K562 (cell line): ENCODE measurements at regions not wholly inside any gene's neighbourhood (a gene's known extent, or its start where the extent isn't known, plus 50 kb on each side); places are given as distances from the start of the nearest gene placed in this dataset.

ENCODE experiments used
- CXXC5 ChIP-seq: fragments of 250-450 bp; sonication (Bioruptor Pico); IDR thresholded peaks from 2 replicates; pipeline ENCODE4 v1.8.0; 2022; ENCODE audit warnings: inconsistent platforms, mild to moderate bottlenecking, moderate library complexity
- IRF1 ChIP-seq: sonication (generic); formaldehyde crosslinking; IDR thresholded peaks from 2 replicates; pipeline ENCODE4 v1.8.0; 2022; ENCODE audit warnings: missing genetic modification reagents, mild to moderate bottlenecking, borderline replicate concordance
- KDM5B ChIP-seq: fragments of 200-600 bp; sonication (generic); IDR thresholded peaks from 2 replicates; pipeline ENCODE4 v1.6.1; 2012; ENCODE audit warnings: low read depth, mild to moderate bottlenecking, moderate library complexity, low read length, control low read depth, inconsistent platforms; ENCODE audit not compliant: insufficient replicate concordance
- KLF6 ChIP-seq: fragments of 250-450 bp; sonication (Bioruptor Pico); IDR thresholded peaks from 2 replicates; pipeline ENCODE4 v1.4.0; 2020; ENCODE audit warnings: mild to moderate bottlenecking, moderate library complexity, borderline replicate concordance
- MAZ ChIP-seq, 2 experiments: fragments of 450-650 bp in 1 of 2; sonication (generic) in 1 of 2; formaldehyde crosslinking; IDR thresholded peaks in 1 of 2; conservative IDR thresholded peaks in 1 of 2; 2 replicates each; pipeline versions ENCODE4 v1.4.0 to v1.5.0; 2020; ENCODE audit warnings: mild to moderate bottlenecking in 1 of 2, missing genetic modification reagents in 1 of 2
- RB1 ChIP-seq: fragments of 450-650 bp; IDR thresholded peaks from 2 replicates; pipeline ENCODE4 v1.6.1; 2017; ENCODE audit warnings: low read depth, mild to moderate bottlenecking
- SAP30 ChIP-seq: fragments of 200-600 bp; sonication (generic); IDR thresholded peaks from 2 replicates; pipeline ENCODE4 v1.6.1; 2012; ENCODE audit warnings: borderline replicate concordance, low read depth, mild to moderate bottlenecking, moderate library complexity, low read length, control low read depth, inconsistent platforms; ENCODE audit not compliant: insufficient read depth, poor library complexity, severe bottlenecking
- TFAP4 ChIP-seq: sonication (generic); formaldehyde crosslinking; IDR thresholded peaks from 2 replicates; pipeline ENCODE4 v1.8.0; 2022; ENCODE audit warnings: missing genetic modification reagents, mild to moderate bottlenecking, moderate library complexity, borderline replicate concordance
- ZBTB40 ChIP-seq, 2 experiments: fragments of 450-650 bp in 1 of 2; sonication (generic) in 1 of 2; formaldehyde crosslinking in 1 of 2; IDR thresholded peaks; 2 replicates each; pipeline versions ENCODE4 v1.7.1 to v1.9.0; 2016 to 2022; ENCODE audit warnings: inconsistent platforms in 1 of 2, mild to moderate bottlenecking in 1 of 2, missing genetic modification reagents in 1 of 2
- ZFX ChIP-seq: sonication (generic); formaldehyde crosslinking; IDR thresholded peaks from 2 replicates; pipeline ENCODE4 v1.8.0; 2022; ENCODE audit warnings: mild to moderate bottlenecking, missing genetic modification reagents, moderate library complexity
- ZNF282 ChIP-seq: sonication (generic); formaldehyde crosslinking; IDR thresholded peaks from 2 replicates; pipeline ENCODE4 v1.8.1; 2023; ENCODE audit warnings: missing genetic modification reagents

GRCh38 chr15:34514251-34514670 lies 69.2 kb downstream of the GOLGA8B start (continued):
- TF ChIP-seq ZBTB40 (IDR thresholded peaks at IDR 0.05) (0 out of 2 replicates have a peak, but pooled peaks have one; percentile 24), ZBTB40 (CRISPR knock-in tag; IDR thresholded peaks at IDR 0.05) (no peak), KDM5B (peak; percentile 56), ZFX (CRISPR knock-in tag) (no peak; the same call in 1 of the 2 replicates), CXXC5 (peak; percentile 30; the same call in 1 of the 2 replicates), KLF6 (no peak), ZNF282 (CRISPR knock-in tag) (no peak), IRF1 (CRISPR knock-in tag) (0 out of 2 replicates have a peak, but pooled peaks have one; percentile 58), SAP30 (peak; percentile 17), TFAP4 (CRISPR knock-in tag) (peak; percentile 36; the same call in 1 of the 2 replicates), RB1 (0 out of 2 replicates have a peak, but pooled peaks have one; percentile 10), MAZ (CRISPR knock-in tag; conservative IDR thresholded peaks at IDR 0.05 in 1 of 2, IDR thresholded peaks at IDR 0.05 in 1 of 2) (peak; percentile 23 to 78; a peak in 1 of 4 replicates)
- TF ChIP-seq, all 486 proteins: peak for 20
